ENCODE measurements at regions not wholly inside any gene's neighbourhood (a gene's known extent, or its start where the extent isn't known, plus 50 kb on each side); places are given as distances from the start of the nearest gene placed in this dataset.

GRCh38 chr22:48640890-48641841 lies 1186.5 kb downstream of the BRD1 start:
- Histone ChIP-seq H3K4me3 (no peak overlapping the region), H3K27ac (no peak overlapping the region), H3K27me3 (replicated peaks in 1 of 7) (peaks cover 0 to 29% (median 0%) of the 10 kb centered on the region in 7 donors), H3K4me1 (no peaks in the 10 kb centered on the region), H3K36me3 (no peaks in the 10 kb centered on the region), H3K9me3 (no peaks in the 10 kb centered on the region)
- 69 to 78% (median 74%) methylated on average over 26 to 33 of the region's 33 CpGs for WGBS, 5 donors
- intact Hi-C loops (cut with DNase I; ENCODE audit: low total_unique reads), result no loop called here
- no peak for TF ChIP-seq POLR2AphosphoS5 (IDR thresholded peaks at IDR 0.05)
- no peak for TF ChIP-seq CTCF (IDR thresholded peaks at IDR 0.05 in 8 of 11, conservative IDR thresholded peaks at IDR 0.05 in 3 of 11)
- no peak for TF ChIP-seq POLR2A (IDR thresholded peaks at IDR 0.05)
- no peak for DNase-seq

GRCh38 chr22:48639896-48640748 lies 1187.6 kb downstream of the BRD1 start:
- no peak overlapping the region for H3K27ac ChIP-seq
- no peak for TF ChIP-seq POLR2A (IDR thresholded peaks at IDR 0.05)
- H3K27me3 ChIP-seq (replicated peaks in 1 of 7), result peaks cover 0 to 36% (median 0%) of the 10 kb centered on the region in 7 donors
- 75 to 86% (median 83%) methylated on average over 13 to 26 of the region's 26 CpGs for WGBS, 5 donors
- no peaks in the 10 kb centered on the region for H3K36me3 ChIP-seq
- no peak for DNase-seq
- H3K4me3 ChIP-seq, result no peak overlapping the region
- no peaks in the 10 kb centered on the region for H3K9me3 ChIP-seq
- no peaks in the 10 kb centered on the region for H3K4me1 ChIP-seq
- intact Hi-C loops (cut with DNase I; ENCODE audit: low total_unique reads), result no loop called here

- Histone ChIP-seq H3K27me3 (replicated peaks in 1 of 7) (peaks cover 0 to 38% (median 0%) of the 10 kb centered on the region in 7 donors), H3K4me1 (no peaks in the 10 kb centered on the region), H3K27ac (no peak overlapping the region), H3K36me3 (no peaks in the 10 kb centered on the region), H3K9me3 (no peaks in the 10 kb centered on the region), H3K4me3 (no peak overlapping the region)
- DNase-seq, result no peak
- intact Hi-C loops (cut with DNase I; ENCODE audit: low total_unique reads), result no loop called here
- no peak for TF ChIP-seq CTCF (IDR thresholded peaks at IDR 0.05 in 8 of 11, conservative IDR thresholded peaks at IDR 0.05 in 3 of 11)
- whole genome bisulfite sequencing, 5 donors, result 85 to 93% (median 88%) methylated on average over 13 to 19 of the region's 19 CpGs
These were observed 1188.5 kb downstream of the BRD1 start for GRCh38 chr22:48639021-48639795.

- Histone ChIP-seq H3K27ac (no peak overlapping the region), H3K4me1 (no peaks in the 10 kb centered on the region), H3K27me3 (replicated peaks in 1 of 7) (peaks cover 0 to 42% (median 0%) of the 10 kb centered on the region in 7 donors), H3K4me3 (no peak overlapping the region), H3K9me3 (no peaks in the 10 kb centered on the region), H3K36me3 (no peaks in the 10 kb centered on the region)
- DNase-seq, result no peak
- 86 to 97% (median 93%) methylated on average over 16 of the region's 16 CpGs for WGBS, 5 donors
- TF ChIP-seq POLR2A (IDR thresholded peaks at IDR 0.05) (no peak), CTCF (IDR thresholded peaks at IDR 0.05 in 8 of 11, conservative IDR thresholded peaks at IDR 0.05 in 3 of 11) (no peak), POLR2AphosphoS5 (IDR thresholded peaks at IDR 0.05) (no peak)
- intact Hi-C loops (cut with DNase I; ENCODE audit: low total_unique reads), result no loop called here
These were observed 1190.4 kb downstream of the BRD1 start for GRCh38 chr22:48637231-48637630.

All from spleen (tissue), 11 donors.